Stimulated activated CD4-positive, alpha-beta T cell treated with anti-CD3 and anti-CD28 coated beads, TNF-alpha, amount 100 ng/mL, for 24 hours (primary cell): ENCODE measurements at regions not wholly inside any gene's neighbourhood (a gene's known extent, or its start where the extent isn't known, plus 50 kb on each side); places are given as distances from the start of the nearest gene placed in this dataset.
"Not testable (repeated sequence)": the region's sequence is repeated elsewhere in the genome, so short reads cannot be mapped to it uniquely, and the experiment has no call there.

Source experiments
- DNase-seq, 3 experiments: peaks; one replicate each; pipeline ENCODE4 v3.0.0-alpha.2; 2020; ENCODE audit warnings: low read depth in 3 of 3

DNA sequence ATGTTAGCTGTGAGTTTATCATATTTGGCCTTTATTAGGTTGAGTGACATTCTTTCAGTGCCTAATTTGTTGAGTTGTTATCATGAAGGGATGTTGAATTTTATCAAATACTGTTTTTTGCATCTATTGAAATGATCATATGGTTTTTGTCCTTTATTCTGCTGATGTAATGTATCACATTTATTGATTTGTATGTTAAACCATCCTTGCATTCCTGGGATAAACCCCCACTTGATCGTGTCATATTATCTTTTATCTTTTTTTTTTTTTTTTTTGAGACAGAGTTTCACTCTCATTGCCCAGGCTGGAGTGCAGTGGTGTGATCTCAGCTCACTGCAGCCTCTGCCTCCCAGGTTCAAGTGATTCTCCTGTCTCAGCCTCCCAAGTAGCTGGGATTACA, 51.9 kb upstream of the MFGE8 start:
- DNase-seq, result not testable (repeated sequence)

DNA sequence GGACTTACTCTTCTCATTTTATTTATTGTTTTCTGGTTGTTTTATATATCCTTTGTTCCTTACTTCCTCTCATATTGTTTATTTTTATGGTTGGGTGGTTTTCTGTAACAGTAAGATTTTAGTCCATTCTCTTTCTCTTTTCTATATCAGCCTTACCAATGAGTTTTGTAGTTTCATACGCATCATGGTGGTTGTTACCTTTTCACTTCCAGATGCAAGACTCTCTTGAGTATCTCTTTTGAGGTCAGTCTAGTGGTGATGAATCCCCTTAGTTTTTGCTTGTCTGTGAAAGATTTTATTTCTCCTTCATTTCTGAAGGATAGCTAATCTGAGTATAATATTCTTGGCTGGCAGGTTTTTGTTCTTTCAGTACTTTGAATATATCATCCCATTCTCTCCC, 57.1 kb upstream of the MFGE8 start:
- DNase-seq, result no peak

- no peak for DNase-seq
These were observed 61.2 kb upstream of the MFGE8 start for GRCh38 chr15:88974392-88974791.

DNA sequence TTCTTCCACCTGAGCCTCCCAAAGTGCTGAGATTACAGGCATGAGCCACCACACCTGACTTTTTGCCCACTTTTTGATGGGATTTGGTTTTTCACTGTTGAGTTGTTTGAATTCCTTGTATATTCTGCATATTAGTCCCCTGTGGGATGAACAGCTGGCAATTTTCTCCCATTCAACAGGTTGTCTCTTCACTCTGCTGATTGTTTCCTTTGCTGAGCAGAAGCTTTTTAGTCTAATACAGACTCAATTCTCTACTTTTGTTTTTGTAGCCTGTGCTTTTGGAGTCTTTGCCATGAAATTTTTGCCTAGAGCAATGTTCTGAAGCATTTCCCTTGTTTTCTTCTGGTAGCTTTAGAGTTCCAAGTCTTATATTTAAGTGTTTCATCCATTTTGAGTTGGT, 62.7 kb upstream of the MFGE8 start:
- no peak for DNase-seq

DNA sequence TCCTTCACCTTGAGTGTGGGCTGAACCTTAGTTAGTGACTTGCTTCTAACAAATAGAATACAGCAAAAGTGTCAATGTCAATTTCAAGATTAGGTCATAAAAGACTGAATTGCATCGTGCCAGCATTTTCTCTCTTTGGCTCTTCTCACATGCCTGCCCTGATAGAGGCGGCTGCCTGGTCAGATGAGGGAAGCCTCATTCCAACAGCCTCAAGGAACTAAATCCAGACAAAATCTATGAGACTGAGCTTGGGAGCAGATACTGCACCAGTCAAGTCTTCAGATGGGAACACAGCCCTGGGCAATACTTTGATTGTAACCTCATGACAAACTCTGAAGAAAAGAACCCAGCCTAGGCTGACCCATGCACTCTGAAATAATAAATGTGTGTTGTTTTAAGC, 63.5 kb upstream of the MFGE8 start:
- no peak for DNase-seq

DNA sequence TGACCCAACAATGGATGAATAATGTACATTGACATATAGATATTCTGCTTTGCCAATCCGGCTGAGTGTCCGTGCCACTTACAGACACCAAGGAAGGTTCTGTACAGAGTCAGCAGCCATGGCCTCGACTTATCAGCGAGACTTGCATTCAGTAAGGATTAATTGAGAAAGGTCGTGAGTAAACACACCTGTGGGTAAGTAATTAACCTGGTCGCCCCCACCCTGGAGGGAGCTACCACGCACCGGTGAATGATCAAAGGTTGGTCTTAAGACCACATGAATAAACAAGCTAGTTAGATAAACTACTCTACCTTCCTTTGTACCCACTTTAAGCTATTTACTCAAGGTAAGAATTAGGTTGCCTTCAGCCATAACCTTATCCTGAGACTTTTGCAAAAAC, 66.5 kb upstream of the MFGE8 start:
- DNase-seq, result no peak

DNA sequence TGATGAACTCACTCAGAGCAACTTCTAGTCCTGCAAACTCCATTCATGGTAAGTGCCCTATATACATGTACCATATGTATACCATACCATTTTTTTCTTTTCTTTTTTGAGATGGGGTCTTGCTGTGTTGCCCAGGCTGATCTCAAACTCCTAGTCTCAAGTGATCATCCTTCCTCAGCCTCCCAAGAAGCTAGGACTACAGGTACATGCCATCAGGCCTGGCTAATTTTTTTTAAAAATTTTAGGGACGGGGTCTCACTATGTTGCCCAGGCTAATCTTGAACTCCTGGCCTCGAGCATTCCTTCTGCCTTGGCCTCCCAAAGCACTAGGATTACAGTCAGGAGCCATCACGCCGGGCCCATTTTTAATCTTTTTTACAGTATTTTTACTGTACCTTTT, 67.3 kb upstream of the MFGE8 start:
- DNase-seq, result no peak

DNA sequence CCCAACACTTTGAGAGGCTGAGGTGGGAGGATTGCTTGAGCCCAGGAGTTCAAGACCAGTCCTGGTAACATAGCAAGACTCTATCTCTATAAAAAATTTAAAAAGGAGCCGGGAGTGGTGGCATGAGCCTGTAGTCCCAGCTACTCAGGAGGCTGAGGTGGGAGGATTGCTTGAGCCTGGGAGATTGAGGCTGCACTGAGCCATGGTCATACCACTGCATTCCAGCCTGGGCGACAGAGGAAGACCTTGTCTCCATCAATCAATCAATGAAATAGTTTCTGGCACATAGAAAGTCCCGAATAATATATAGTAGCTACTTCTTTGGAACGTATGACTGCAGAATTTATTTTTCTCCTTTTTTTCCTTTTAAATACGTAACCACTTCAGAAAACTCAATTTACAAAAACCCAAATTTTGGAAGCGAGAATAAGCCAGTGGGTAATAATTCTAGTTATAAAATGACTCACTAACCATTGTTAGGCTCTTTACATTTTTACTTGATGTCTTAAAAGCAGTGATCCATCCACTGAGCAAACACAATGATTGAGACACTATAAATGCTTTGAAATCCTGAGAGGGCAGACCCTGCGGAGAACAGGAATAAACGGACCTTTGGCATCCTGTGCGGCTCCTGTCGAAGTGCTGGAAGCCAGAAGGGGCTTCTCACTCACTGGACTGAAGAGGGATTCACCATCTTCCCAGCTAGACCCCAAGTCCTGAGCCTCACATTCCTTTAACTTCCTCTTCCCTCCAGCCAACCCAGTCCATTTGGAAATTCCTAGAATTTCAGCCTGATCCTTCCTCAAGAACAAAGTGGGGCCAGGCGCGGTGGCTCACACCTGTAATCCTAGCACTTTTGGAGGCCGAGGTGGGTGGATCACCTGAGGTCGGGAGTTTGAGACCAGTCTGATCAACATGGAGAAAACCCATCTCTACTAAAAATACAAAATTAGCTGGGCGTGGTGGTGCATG, 68.4 kb upstream of the MFGE8 start:
- no peak for DNase-seq

GRCh38 chr15:88982304-88982945, 69.2 kb upstream of the MFGE8 start:
- DNase-seq, result no peak

DNA sequence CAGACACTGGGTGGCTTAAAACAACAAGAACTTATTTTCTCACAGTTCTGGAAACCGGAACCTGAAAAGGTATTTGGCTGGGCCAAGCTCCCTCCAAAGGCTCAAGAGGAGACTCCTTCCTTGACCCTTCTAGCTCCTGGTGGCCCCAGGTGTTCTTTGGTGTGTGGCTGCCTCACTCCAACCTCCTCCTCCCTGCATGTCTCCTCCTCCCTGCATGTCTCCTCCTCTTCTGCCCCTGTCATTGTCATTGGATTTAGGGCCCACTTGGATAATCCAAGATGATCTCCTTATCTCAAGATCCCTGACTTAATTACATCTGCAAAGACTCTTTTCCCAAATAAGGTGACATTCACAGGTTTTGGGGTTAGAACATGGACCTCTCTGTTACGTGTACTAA, 69.8 kb upstream of the MFGE8 start:
- DNase-seq, result no peak

GRCh38 chr15:88983861-88984429, 70.8 kb upstream of the MFGE8 start:
- DNase-seq, result no peak

GRCh38 chr15:88985547-88986393, 72.6 kb upstream of the MFGE8 start:
- DNase-seq, result no peak

DNA sequence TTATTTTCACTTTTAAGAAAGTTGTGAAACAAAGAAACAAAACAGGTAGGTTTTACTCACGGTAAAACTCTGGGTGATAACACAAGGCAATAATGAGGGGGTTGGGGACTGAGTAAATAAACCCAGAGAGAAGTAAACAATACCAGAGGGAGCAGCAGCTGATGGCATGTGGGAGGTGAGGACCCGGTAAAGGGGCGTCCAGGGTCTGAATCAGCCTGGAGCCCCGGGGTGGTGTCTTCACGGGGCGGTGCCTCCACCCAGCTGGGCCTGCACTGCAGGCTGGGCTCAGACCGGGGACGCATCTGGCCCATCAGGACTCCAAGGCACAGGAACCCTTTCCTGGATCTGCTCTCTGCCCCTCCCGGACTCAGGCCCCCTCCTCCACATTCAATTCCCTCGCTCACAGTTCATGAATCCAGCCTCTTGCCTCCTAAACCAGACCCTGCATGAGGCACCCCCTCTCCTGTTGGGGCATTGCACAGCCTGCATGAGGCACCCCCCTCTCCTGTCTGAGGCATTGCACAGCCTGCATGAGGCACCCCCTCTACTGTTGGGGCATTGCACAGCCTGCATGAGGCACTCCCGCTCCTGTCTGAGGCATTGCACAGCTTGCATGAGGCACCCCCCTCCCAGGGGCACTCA, 73.9 kb upstream of the MFGE8 start:
- DNase-seq, result no peak

GRCh38 chr15:88987591-88987933, 74.4 kb upstream of the MFGE8 start:
- no peak for DNase-seq

GRCh38 chr15:88987934-88988671, 74.9 kb upstream of the MFGE8 start:
- DNase-seq, result no peak

- no peak for DNase-seq
These were observed 76.4 kb upstream of the MFGE8 start for GRCh38 chr15:88989578-88989977.

- DNase-seq, result no peak
These were observed 77.1 kb upstream of the MFGE8 start for GRCh38 chr15:88990185-88990679.

DNA sequence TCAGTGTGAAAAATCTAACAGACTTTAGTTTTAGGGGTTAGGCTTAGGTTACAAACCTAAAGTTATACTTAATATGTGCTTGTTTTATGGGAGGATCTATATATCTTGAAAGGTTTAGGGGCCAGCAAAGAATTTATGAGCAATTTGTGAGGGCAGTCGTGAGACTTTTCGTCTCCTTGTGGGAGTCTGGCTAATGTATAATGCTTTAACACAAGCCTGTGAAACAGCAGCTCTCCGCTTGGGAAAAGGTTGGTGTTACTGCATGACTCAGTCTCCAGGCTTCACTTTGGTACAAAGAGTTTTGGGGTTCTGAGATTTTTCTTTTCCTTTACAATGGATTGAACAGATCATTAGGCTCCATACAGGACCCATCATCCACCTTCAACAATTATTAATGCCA, 79.0 kb upstream of the MFGE8 start:
- DNase-seq, result no peak

DNA sequence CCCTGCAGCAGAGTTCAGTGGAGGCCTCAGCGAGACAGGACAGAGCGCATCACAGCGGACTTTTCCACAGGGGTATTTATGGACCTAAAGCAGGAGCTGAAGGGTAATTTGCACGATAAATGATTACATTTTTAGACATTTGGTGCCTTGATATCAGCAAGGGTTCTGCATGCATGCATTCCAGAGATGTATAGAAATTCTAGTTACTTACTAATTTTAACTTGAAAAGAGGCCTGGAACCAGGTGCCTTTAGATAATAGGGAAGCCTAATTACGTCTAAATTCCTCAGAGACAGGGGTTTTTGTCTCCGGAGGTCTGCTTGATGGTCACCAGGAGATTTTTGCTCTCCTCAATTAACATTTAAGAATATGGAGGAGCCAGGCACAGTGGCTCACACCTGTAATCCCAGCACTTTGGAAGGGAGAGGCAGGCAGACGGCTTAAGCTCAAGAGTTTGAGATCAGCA, 79.8 kb upstream of the MFGE8 start:
- DNase-seq, result no peak

GRCh38 chr15:88993662-88994061, 80.5 kb upstream of the MFGE8 start:
- DNase-seq, result no peak

DNA sequence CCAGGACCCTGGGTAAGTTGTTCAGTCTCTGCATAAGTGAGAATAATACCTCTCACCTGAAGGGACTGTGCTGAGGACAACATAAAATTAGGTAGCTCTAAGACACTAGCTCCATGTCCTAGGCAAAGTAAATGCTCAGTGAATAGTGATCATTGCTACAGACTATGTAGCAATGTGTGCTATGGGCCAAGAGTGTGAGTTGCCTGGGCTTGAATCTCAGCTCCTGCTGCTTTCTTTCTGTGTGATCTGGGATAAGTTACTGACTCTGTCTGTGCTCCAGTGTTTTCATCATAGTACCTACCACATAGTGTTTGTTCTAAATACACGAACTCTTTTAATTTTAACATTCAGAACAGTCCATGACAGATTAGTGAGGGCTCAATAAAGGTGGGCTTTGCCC, 81.1 kb upstream of the MFGE8 start:
- DNase-seq, result no peak
